Naive thymus-derived CD8-positive, alpha-beta T cell (primary cell): ENCODE measurements at regions not wholly inside any gene's neighbourhood (a gene's known extent, or its start where the extent isn't known, plus 50 kb on each side); places are given as distances from the start of the nearest gene placed in this dataset.

Experiments
- ATAC-seq, 2 donors: fragments of 150-1000 bp; cut with Tn5 transposase in 1 of 2; sonication (Bioruptor Pico), chemical (Tn5 transposase) in 1 of 2; 1 replicate in 1 of 2; 2 replicates in 1 of 2; pipeline ENCODE4 v1.10.0; 2021; ENCODE audit warnings: mild to moderate bottlenecking in 2 of 2, moderate library complexity in 2 of 2
- POLR2A ChIA-PET: fragments of 350-600 bp; sonication (Branson Sonifier 250); formaldehyde crosslinking; loops from one replicate; lab custom pipeline; 2021; ENCODE audit warnings: antibody characterized with exemption; lab: Charles Lee
- DNase-seq, 10 donors: peaks; one replicate each; pipeline versions ENCODE4 v3.0.0 to v3.0.0-alpha.2; 2020 to 2022
- H3K27ac Mint-ChIP-seq, 10 donors: one replicate each; pipeline ENCODE4 v1.8.0; 2020 to 2022; ENCODE audit warnings: mild to moderate bottlenecking in 10 of 10, mixed read lengths in 10 of 10, moderate library complexity in 4 of 10, inconsistent platforms in 1 of 10
- H3K27me3 Mint-ChIP-seq, 5 donors: one replicate each; pipeline ENCODE4 v1.8.0; 2021 to 2022; ENCODE audit warnings: mixed read lengths in 5 of 5
- H3K36me3 Mint-ChIP-seq, 3 donors: one replicate each; pipeline ENCODE4 v1.8.0; 2020 to 2022; ENCODE audit warnings: mixed read lengths in 3 of 3, mild to moderate bottlenecking in 2 of 3, inconsistent platforms in 1 of 3
- H3K4me1 Mint-ChIP-seq, 4 donors: one replicate each; pipeline ENCODE4 v1.8.0; 2021 to 2022; ENCODE audit warnings: mixed read lengths in 4 of 4
- H3K4me3 Mint-ChIP-seq, 10 donors: one replicate each; pipeline ENCODE4 v1.8.0; 2020 to 2022; ENCODE audit warnings: mild to moderate bottlenecking in 10 of 10, mixed read lengths in 10 of 10, moderate library complexity in 6 of 10, inconsistent platforms in 1 of 10
- H3K9me3 Mint-ChIP-seq, 9 donors: one replicate each; pipeline ENCODE4 v1.8.0; 2020 to 2022; ENCODE audit warnings: mixed read lengths in 9 of 9, mild to moderate bottlenecking in 3 of 9, inconsistent platforms in 1 of 9, moderate library complexity in 1 of 9

DNA sequence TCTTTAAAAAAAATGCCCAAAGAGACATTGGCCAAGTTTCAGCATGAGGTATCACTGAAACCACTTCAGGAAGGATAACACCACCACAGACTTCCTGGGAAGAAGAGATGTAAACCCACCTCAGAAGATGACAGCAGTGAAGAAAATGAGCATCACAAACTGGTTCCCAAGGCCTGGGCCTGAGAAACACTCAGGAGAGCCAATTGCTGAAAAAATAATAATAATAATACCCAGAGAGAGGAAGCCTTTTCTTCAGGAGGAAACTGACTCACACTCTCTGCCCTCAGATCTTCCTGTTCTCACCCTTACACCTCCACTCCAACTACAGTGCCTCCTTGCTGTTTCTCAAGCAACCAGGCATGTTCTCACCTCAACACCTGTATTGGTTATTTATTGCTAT is 68.1 kb upstream of the MAFB start:
- Mint-ChIP-seq H3K4me3 (peak overlapping the region in 8 of 10 donors; percentile 7 to 65 (median 33)), H3K9me3 (peaks cover 0 to 3% (median 0%) of the 10 kb centered on the region in 9 donors), H3K36me3 (peaks cover 0 to 3% (median 0%) of the 10 kb centered on the region in 3 donors), H3K4me1 (peaks cover 23 to 32% (median 25%) of the 10 kb centered on the region in 4 donors), H3K27ac (peak overlapping the region in 5 of 10 donors; percentile 4 to 70 (median 37)), H3K27me3 (peaks cover 0 to 11% (median 3%) of the 10 kb centered on the region in 5 donors)
- peak in 3 of 10 donors; percentile 22 to 29 (median 25) for DNase-seq
- ATAC-seq: peak in 1 of 2 donors; percentile 53
- POLR2A ChIA-PET: no interaction called here

GRCh38 chr20:40758790-40759189 is 69.8 kb upstream of the MAFB start:
- Mint-ChIP-seq H3K27ac (peak overlapping the region in 1 of 10 donors; percentile 25), H3K4me1 (peaks cover 18 to 26% (median 21%) of the 10 kb centered on the region in 4 donors), H3K36me3 (no peaks in the 10 kb centered on the region), H3K4me3 (no peak overlapping the region), H3K9me3 (peaks cover 0 to 3% (median 0%) of the 10 kb centered on the region in 9 donors), H3K27me3 (peaks cover 0 to 2% (median 0%) of the 10 kb centered on the region in 5 donors)
- POLR2A ChIA-PET: no interaction called here
- no peak for ATAC-seq
- no peak for DNase-seq

- H3K4me3 Mint-ChIP-seq: no peak overlapping the region
- ATAC-seq: no peak
- POLR2A ChIA-PET: no interaction called here
- peaks cover 0 to 3% (median 0%) of the 10 kb centered on the region in 9 donors for H3K9me3 Mint-ChIP-seq
- DNase-seq: no peak
- H3K36me3 Mint-ChIP-seq: no peaks in the 10 kb centered on the region
- H3K4me1 Mint-ChIP-seq: peaks cover 18 to 26% (median 21%) of the 10 kb centered on the region in 4 donors
- no peak overlapping the region for H3K27ac Mint-ChIP-seq
- peaks cover 0 to 15% (median 2%) of the 10 kb centered on the region in 5 donors for H3K27me3 Mint-ChIP-seq
These were observed 71.4 kb upstream of the MAFB start for GRCh38 chr20:40760399-40760798.

- POLR2A ChIA-PET: no interaction called here
- no peak overlapping the region for H3K27ac Mint-ChIP-seq
- H3K36me3 Mint-ChIP-seq: no peaks in the 10 kb centered on the region
- DNase-seq (no peak), ATAC-seq (no peak)
- peaks cover 1 to 25% (median 4%) of the 10 kb centered on the region in 5 donors for H3K27me3 Mint-ChIP-seq
- H3K9me3 Mint-ChIP-seq: peaks cover 0 to 3% (median 0%) of the 10 kb centered on the region in 9 donors
- no peak overlapping the region for H3K4me3 Mint-ChIP-seq
- peaks cover 0 to 2% (median 0%) of the 10 kb centered on the region in 4 donors for H3K4me1 Mint-ChIP-seq
These were observed 74.7 kb upstream of the MAFB start for GRCh38 chr20:40763646-40764295.

- ATAC-seq (no peak), DNase-seq (no peak)
- peaks cover 1 to 39% (median 7%) of the 10 kb centered on the region in 5 donors for H3K27me3 Mint-ChIP-seq
- no peak overlapping the region for H3K27ac Mint-ChIP-seq
- POLR2A ChIA-PET: no interaction called here
- H3K4me3 Mint-ChIP-seq: no peak overlapping the region
- H3K36me3 Mint-ChIP-seq: no peaks in the 10 kb centered on the region
- H3K4me1 Mint-ChIP-seq: peaks cover 0 to 2% (median under 1%) of the 10 kb centered on the region in 4 donors
- H3K9me3 Mint-ChIP-seq: no peaks in the 10 kb centered on the region
These were observed 76.9 kb upstream of the MAFB start for GRCh38 chr20:40765814-40766480.

DNA sequence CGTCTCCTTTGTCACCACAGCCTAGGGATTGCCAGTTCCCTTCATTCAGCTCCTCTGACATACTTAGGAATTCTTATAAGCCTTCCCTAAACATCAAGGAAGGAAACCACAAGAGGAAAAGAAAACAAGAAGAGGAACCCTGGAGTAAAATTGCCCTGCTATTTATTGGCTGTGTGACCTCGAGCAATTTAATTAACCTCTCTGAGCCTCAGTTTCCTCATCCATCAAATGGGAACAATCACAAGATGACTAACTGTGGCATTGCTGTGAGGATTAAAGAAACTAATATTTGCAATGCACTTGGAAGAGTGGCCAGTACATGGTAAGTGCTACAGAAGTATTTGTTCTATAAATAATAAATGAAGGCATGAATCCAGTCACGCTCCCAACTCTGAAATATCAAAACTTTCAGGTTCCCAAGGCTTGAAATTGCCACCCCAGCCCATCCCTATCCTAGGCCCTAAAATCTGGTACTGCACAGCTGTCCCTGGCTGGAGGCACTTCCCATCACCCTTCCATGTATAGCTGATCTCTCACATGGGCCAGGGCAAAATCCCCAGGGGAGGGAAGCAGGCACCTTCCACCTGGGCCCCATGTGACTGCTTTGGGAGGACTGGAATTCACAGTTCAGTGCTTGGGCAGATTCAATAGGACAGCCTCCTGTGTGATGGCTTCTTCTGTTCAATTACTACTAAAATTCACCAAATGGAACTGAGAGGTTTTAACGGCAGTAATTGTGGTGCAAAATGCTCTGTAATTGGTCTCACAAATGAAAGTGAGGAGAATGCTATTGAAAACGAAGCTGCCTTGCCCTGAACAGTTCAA is 78.0 kb upstream of the MAFB start:
- Mint-ChIP-seq H3K27ac (peak overlapping the region in 1 of 10 donors; percentile 11), H3K9me3 (no peaks in the 10 kb centered on the region), H3K4me1 (peaks cover 0 to 4% (median under 1%) of the 10 kb centered on the region in 4 donors), H3K4me3 (no peak overlapping the region), H3K27me3 (peaks cover 1 to 43% (median 7%) of the 10 kb centered on the region in 5 donors), H3K36me3 (no peaks in the 10 kb centered on the region)
- ATAC-seq (no peak), DNase-seq (no peak)
- POLR2A ChIA-PET: no interaction called here

- H3K36me3 Mint-ChIP-seq: no peaks in the 10 kb centered on the region
- POLR2A ChIA-PET: no interaction called here
- no peak for ATAC-seq
These were observed 78.5 kb upstream of the MAFB start for GRCh38 chr20:40767615-40767924.

DNA sequence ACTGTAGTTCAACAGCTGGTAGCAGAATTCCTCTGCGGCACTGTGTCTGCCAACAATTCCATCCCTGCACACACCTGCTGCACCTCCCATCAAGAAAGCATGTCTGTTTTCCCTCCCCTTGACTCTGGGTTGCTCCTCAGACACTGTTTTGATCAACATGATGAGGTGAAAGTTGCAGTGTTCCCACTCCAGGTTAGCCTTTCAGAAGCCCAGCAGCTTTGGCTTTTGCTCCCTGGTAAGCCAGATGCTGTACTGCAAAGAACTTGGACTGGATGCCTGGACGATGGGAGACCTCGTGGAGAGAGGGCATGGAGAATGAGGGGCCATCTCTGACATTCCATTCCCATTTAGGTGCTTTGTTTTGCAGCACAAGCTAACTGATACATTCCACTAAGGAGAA is 79.1 kb upstream of the MAFB start:
- H3K36me3 Mint-ChIP-seq: no peaks in the 10 kb centered on the region
- ATAC-seq: no peak
- peaks cover 0 to 4% (median under 1%) of the 10 kb centered on the region in 4 donors for H3K4me1 Mint-ChIP-seq
- POLR2A ChIA-PET: no interaction called here
- H3K4me3 Mint-ChIP-seq: no peak overlapping the region
- H3K27me3 Mint-ChIP-seq: peaks cover 1 to 43% (median 7%) of the 10 kb centered on the region in 5 donors
- no peak for DNase-seq
- H3K27ac Mint-ChIP-seq: peak overlapping the region in 1 of 10 donors; percentile 7
- no peaks in the 10 kb centered on the region for H3K9me3 Mint-ChIP-seq

More at GRCh38 chr20:40767615-40767924, 78.5 kb upstream of the MAFB start:
- no peak overlapping the region for H3K4me3 Mint-ChIP-seq
- H3K9me3 Mint-ChIP-seq: no peaks in the 10 kb centered on the region
- H3K27ac Mint-ChIP-seq: no peak overlapping the region
- peaks cover 0 to 4% (median under 1%) of the 10 kb centered on the region in 4 donors for H3K4me1 Mint-ChIP-seq
- peaks cover 1 to 43% (median 7%) of the 10 kb centered on the region in 5 donors for H3K27me3 Mint-ChIP-seq
- DNase-seq: no peak

- Mint-ChIP-seq H3K9me3 (peaks cover 0 to 3% (median 0%) of the 10 kb centered on the region in 9 donors), H3K4me3 (no peak overlapping the region), H3K36me3 (no peaks in the 10 kb centered on the region), H3K27ac (no peak overlapping the region), H3K27me3 (peaks cover 1 to 33% (median 4%) of the 10 kb centered on the region in 5 donors), H3K4me1 (peaks cover 0 to 12% (median 5%) of the 10 kb centered on the region in 4 donors)
- ATAC-seq (no peak), DNase-seq (no peak)
- POLR2A ChIA-PET: no interaction called here
These were observed 80.7 kb upstream of the MAFB start for GRCh38 chr20:40769677-40770285.

DNA sequence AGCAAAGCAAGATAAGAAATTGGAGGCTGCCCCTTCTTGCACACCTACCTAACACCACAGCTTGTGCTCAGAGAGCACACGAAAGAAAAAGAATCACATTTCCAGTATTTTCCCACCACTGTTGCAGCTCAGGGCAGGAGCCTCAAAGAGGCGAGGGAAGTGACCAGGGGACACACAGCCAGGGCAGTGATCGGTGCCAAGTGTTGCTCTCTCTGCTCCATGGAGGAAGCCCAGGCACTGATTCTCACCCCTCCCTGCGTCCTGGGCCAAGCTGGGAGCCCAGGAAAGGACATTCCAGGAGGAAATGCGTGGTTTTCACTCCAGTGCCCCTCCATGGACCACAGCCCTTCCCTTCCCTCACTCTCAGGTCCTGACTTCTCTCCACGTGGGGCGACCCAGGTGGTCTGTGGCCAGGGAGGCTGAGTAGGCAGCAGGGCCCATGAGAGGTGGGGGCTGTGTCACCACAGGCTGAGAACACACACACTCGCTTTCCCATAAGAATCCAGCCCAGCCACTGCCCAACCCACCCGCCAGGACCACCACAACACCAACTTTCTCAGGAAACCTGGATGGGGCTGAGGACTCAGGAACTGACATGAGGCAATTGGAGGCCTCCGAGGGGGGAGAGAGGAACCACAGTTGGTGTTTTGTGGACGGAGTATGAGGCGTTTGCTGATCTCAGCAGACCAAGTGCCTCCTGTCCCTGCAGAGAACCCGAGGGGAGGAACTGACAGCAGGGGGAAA is 81.7 kb upstream of the MAFB start:
- Mint-ChIP-seq H3K36me3 (no peaks in the 10 kb centered on the region), H3K9me3 (peaks cover 0 to 3% (median 0%) of the 10 kb centered on the region in 9 donors), H3K27ac (peak overlapping the region in 1 of 10 donors; percentile 53), H3K27me3 (peaks cover 1 to 29% (median 4%) of the 10 kb centered on the region in 5 donors), H3K4me3 (no peak overlapping the region), H3K4me1 (peaks cover 0 to 16% (median 7%) of the 10 kb centered on the region in 4 donors)
- ATAC-seq (no peak), DNase-seq (no peak)
- POLR2A ChIA-PET: no interaction called here

GRCh38 chr20:40771308-40771610 is 82.2 kb upstream of the MAFB start:
- H3K27me3 Mint-ChIP-seq: peaks cover 1 to 29% (median 4%) of the 10 kb centered on the region in 5 donors
- H3K36me3 Mint-ChIP-seq: no peaks in the 10 kb centered on the region
- H3K27ac Mint-ChIP-seq: peak overlapping the region in 2 of 10 donors; percentile 43 to 53
- peaks cover 0 to 3% (median 0%) of the 10 kb centered on the region in 9 donors for H3K9me3 Mint-ChIP-seq
- H3K4me1 Mint-ChIP-seq: peaks cover 0 to 16% (median 7%) of the 10 kb centered on the region in 4 donors
- DNase-seq: no peak
- POLR2A ChIA-PET: no interaction called here
- ATAC-seq: no peak
- H3K4me3 Mint-ChIP-seq: no peak overlapping the region
